CD14-positive monocyte (primary cell): ENCODE measurements at regions not wholly inside any gene's neighbourhood (a gene's known extent, or its start where the extent isn't known, plus 50 kb on each side); places are given as distances from the start of the nearest gene placed in this dataset.

Experiments
- DNase-seq, 3 donors: peaks; one replicate each; pipeline ENCODE4 v3.0.0-alpha.2; 2011 to 2022
- H2AFZ ChIP-seq: 2 replicates; pipeline ENCODE4 v1.6.0; 2012; ENCODE audit warnings: mild to moderate bottlenecking, low read depth, low read length, inconsistent platforms; ENCODE audit not compliant: insufficient read depth, poor library complexity, severe bottlenecking
- H3K27ac ChIP-seq, 2 donors: 1 replicate in 1 of 2; 2 replicates in 1 of 2; pipeline ENCODE4 v1.5.1; 2012 to 2013; ENCODE audit warnings: low read length in 2 of 2, control low read depth in 1 of 2, inconsistent platforms in 1 of 2, low read depth in 1 of 2, mild to moderate bottlenecking in 1 of 2
- H3K27me3 ChIP-seq, 2 donors: one replicate each; pipeline versions ENCODE4 v1.6.0 to v1.6.1; 2011 to 2013; ENCODE audit warnings: low read length in 2 of 2; ENCODE audit not compliant: control insufficient read depth in 2 of 2, insufficient read depth in 2 of 2
- H3K36me3 ChIP-seq, 2 donors: replicated peaks in 1 of 2; 1 replicate in 1 of 2; 2 replicates in 1 of 2; pipeline versions ENCODE4 v1.5.1 to v1.6.1; 2012 to 2013; ENCODE audit warnings: low read length in 2 of 2, control low read depth in 1 of 2, inconsistent platforms in 1 of 2, mild to moderate bottlenecking in 1 of 2; ENCODE audit not compliant: insufficient read depth in 2 of 2, control insufficient read depth in 1 of 2
- H3K4me1 ChIP-seq, 2 donors: 1 replicate in 1 of 2; 2 replicates in 1 of 2; pipeline versions ENCODE4 v1.5.1 to v1.6.1; 2012 to 2013; ENCODE audit warnings: low read length in 2 of 2, control low read depth in 1 of 2, inconsistent platforms in 1 of 2, mild to moderate bottlenecking in 1 of 2, moderate library complexity in 1 of 2; ENCODE audit not compliant: insufficient read depth in 2 of 2, control insufficient read depth in 1 of 2
- H3K4me2 ChIP-seq: replicated peaks from 2 replicates; pipeline ENCODE3; 2012; ENCODE audit warnings: low read length, moderate library complexity, mild to moderate bottlenecking; ENCODE audit not compliant: poor library complexity, severe bottlenecking; ENCODE audit errors: extremely low read depth
- H3K4me3 ChIP-seq, 3 experiments: fragments of 200-600 bp in 1 of 3; sonication (generic) in 1 of 3; replicated peaks in 1 of 3; 1 replicate in 2 of 3; 2 replicates in 1 of 3; pipeline ENCODE4 v1.5.1; 2011 to 2013; ENCODE audit warnings: low read length in 3 of 3, mild to moderate bottlenecking in 3 of 3, control low read depth in 2 of 3, low read depth in 2 of 3, inconsistent platforms in 1 of 3, moderate library complexity in 1 of 3
- H3K79me2 ChIP-seq: 2 replicates; pipeline ENCODE4 v1.6.0; 2012; ENCODE audit warnings: mild to moderate bottlenecking, control low read depth, inconsistent platforms, low read length, moderate library complexity; ENCODE audit not compliant: insufficient read depth
- H3K9ac ChIP-seq: 2 replicates; pipeline ENCODE4 v1.6.0; 2017; ENCODE audit warnings: low read length, mild to moderate bottlenecking; ENCODE audit not compliant: insufficient read depth, poor library complexity, severe bottlenecking
- H3K9me3 ChIP-seq, 2 donors: replicated peaks in 1 of 2; 1 replicate in 1 of 2; 2 replicates in 1 of 2; pipeline versions ENCODE4 v1.5.1 to v1.6.1; 2012 to 2013; ENCODE audit warnings: low read length in 2 of 2, control low read depth in 1 of 2; ENCODE audit not compliant: control insufficient read depth in 1 of 2, insufficient read depth in 1 of 2
- H4K20me1 ChIP-seq: 2 replicates; pipeline ENCODE4 v1.6.0; 2012; ENCODE audit warnings: mild to moderate bottlenecking, low read length, control low read depth, moderate library complexity; ENCODE audit not compliant: insufficient read depth
- H3K27ac Mint-ChIP-seq, 7 donors: one replicate each; pipeline ENCODE4 v1.8.0; 2020; ENCODE audit warnings: mild to moderate bottlenecking in 7 of 7, mixed read lengths in 7 of 7, moderate library complexity in 6 of 7, inconsistent platforms in 2 of 7
- H3K27me3 Mint-ChIP-seq, 3 donors: one replicate each; pipeline ENCODE4 v1.8.0; 2021 to 2022; ENCODE audit warnings: low read depth in 3 of 3, mild to moderate bottlenecking in 3 of 3, mixed read lengths in 3 of 3, moderate library complexity in 3 of 3, inconsistent platforms in 1 of 3
- H3K36me3 Mint-ChIP-seq, 2 donors: one replicate each; pipeline ENCODE4 v1.8.0; 2020; ENCODE audit warnings: mixed read lengths in 2 of 2, inconsistent platforms in 1 of 2, mild to moderate bottlenecking in 1 of 2
- H3K4me1 Mint-ChIP-seq: one replicate; pipeline ENCODE4 v1.8.0; 2020; ENCODE audit warnings: mild to moderate bottlenecking, mixed read lengths
- H3K4me3 Mint-ChIP-seq, 2 donors: one replicate each; pipeline ENCODE4 v1.8.0; 2020; ENCODE audit warnings: mild to moderate bottlenecking in 2 of 2, mixed read lengths in 2 of 2, moderate library complexity in 1 of 2
- H3K9me3 Mint-ChIP-seq, 7 donors: one replicate each; pipeline ENCODE4 v1.8.0; 2020 to 2022; ENCODE audit warnings: mixed read lengths in 7 of 7, mild to moderate bottlenecking in 6 of 7, moderate library complexity in 6 of 7, inconsistent platforms in 2 of 7
- WGBS: methylation state at CpG from one replicate; pipeline ENCODE4 v1.1.5; 2013; ENCODE audit warnings: missing lambda C conversion rate; ENCODE audit not compliant: insufficient coverage; 5-methylcytosine and 5-hydroxymethylcytosine counted together
- intact Hi-C, 2 donors: fragments of 100-400 bp; cut with micrococcal nuclease; formaldehyde crosslinking; loops; one replicate each; pipeline versions ENCODE4 v1.15.0 to v1.15.1; 2023
- TF ChIP-seq, protein P1 (sequence below): fragments of 200-600 bp; IDR thresholded peaks from one replicate; pipeline ENCODE4 v1.8.0; 2022; ENCODE audit warnings: antibody characterized with exemption, mild to moderate bottlenecking

DNA sequence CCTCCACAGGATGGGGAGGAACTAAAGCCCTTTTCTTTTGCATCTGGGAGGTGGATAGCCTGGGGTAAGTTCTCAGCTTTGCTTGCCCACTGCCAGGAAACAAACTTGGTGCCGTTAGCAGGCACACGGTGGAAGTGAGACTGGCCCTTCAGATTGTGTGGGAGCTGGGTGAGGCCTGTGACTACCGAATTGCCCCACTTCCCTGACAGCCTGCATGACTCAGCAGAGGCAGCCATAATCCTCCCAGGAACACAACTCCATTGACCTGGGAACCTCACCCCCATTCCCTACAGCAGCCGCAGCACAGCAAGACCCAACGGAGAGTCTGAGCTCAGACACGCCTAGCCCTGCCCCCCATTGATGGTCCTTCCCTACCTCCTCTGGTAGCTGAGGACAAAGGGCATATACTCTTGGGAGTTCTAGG is 282.6 kb downstream of the KLF13 start:
- peak overlapping the region in 1 of 3 experiments; percentile 18 for H3K4me3 ChIP-seq
- no peak overlapping the region for H3K27ac ChIP-seq
- H2AFZ ChIP-seq = peak overlapping the region; percentile 52
- Mint-ChIP-seq H3K36me3 (no peaks in the 10 kb centered on the region), H3K27ac (peak overlapping the region in 4 of 7 donors; percentile 46 to 77 (median 74)), H3K4me1 (peaks cover 22% of the 10 kb centered on the region), H3K27me3 (peaks cover 4 to 7% (median 7%) of the 10 kb centered on the region in 3 donors), H3K9me3 (peaks cover 0 to 5% (median 3%) of the 10 kb centered on the region in 7 donors), H3K4me3 (peak overlapping the region in 1 of 2 donors; percentile 64)
- H3K36me3 ChIP-seq = no peaks in the 10 kb centered on the region
- intact Hi-C loops = no loop called here
- no peak overlapping the region for H3K9ac ChIP-seq
- no peaks in the 10 kb centered on the region for H3K79me2 ChIP-seq
- H3K27me3 ChIP-seq = no peaks in the 10 kb centered on the region
- peaks cover 12 to 16% of the 10 kb centered on the region in 2 donors for H3K4me1 ChIP-seq
- peak overlapping the region; percentile 42 for H3K4me2 ChIP-seq
- TF ChIP-seq, protein P1, sequence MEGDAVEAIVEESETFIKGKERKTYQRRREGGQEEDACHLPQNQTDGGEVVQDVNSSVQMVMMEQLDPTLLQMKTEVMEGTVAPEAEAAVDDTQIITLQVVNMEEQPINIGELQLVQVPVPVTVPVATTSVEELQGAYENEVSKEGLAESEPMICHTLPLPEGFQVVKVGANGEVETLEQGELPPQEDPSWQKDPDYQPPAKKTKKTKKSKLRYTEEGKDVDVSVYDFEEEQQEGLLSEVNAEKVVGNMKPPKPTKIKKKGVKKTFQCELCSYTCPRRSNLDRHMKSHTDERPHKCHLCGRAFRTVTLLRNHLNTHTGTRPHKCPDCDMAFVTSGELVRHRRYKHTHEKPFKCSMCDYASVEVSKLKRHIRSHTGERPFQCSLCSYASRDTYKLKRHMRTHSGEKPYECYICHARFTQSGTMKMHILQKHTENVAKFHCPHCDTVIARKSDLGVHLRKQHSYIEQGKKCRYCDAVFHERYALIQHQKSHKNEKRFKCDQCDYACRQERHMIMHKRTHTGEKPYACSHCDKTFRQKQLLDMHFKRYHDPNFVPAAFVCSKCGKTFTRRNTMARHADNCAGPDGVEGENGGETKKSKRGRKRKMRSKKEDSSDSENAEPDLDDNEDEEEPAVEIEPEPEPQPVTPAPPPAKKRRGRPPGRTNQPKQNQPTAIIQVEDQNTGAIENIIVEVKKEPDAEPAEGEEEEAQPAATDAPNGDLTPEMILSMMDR = no peak
- peak in 1 of 3 donors; percentile 9 for DNase-seq
- WGBS = 59% methylated on average over 3 of the region's 6 CpGs
- no peaks in the 10 kb centered on the region for H4K20me1 ChIP-seq
- no peaks in the 10 kb centered on the region for H3K9me3 ChIP-seq

DNA sequence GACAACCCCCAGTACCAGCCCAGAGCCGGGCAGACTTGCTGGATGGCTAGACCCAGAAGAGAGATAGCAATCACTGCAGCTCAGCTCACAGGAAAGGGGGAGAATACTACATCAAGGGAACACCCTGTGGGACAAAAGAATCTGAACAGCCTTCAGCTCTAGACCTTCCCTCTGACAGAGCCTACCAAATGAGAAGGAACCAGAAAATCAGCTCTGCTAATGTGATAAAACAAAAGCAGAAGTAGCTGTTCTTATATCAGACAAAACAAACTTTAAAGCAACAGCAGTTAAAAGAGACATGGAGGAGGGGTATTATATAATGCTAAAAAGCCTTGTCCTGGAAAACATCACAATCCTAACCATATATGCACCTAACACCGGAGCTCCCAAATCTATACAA is 283.3 kb downstream of the KLF13 start:
- Mint-ChIP-seq H3K27ac (peak overlapping the region in 4 of 7 donors; percentile 46 to 77 (median 74)), H3K36me3 (no peaks in the 10 kb centered on the region), H3K4me3 (peak overlapping the region in 1 of 2 donors; percentile 16), H3K27me3 (peaks cover 4 to 7% (median 5%) of the 10 kb centered on the region in 3 donors), H3K4me1 (peaks cover 22% of the 10 kb centered on the region), H3K9me3 (peaks cover 0 to 5% (median 3%) of the 10 kb centered on the region in 7 donors)
- DNase-seq = no peak
- H3K4me1 ChIP-seq = peaks cover 12 to 16% of the 10 kb centered on the region in 2 donors
- no peak overlapping the region for H3K4me2 ChIP-seq
- H3K9ac ChIP-seq = no peak overlapping the region
- H2AFZ ChIP-seq = peak overlapping the region; percentile 52
- no peaks in the 10 kb centered on the region for H3K79me2 ChIP-seq
- no peaks in the 10 kb centered on the region for H3K36me3 ChIP-seq
- TF ChIP-seq, protein P1 = no peak
- H3K27ac ChIP-seq = no peak overlapping the region
- H3K9me3 ChIP-seq = no peaks in the 10 kb centered on the region
- intact Hi-C loops = no loop called here
- no peaks in the 10 kb centered on the region for H3K27me3 ChIP-seq
- no peak overlapping the region for H3K4me3 ChIP-seq
- WGBS = 0% methylated on average over 1 of the region's 2 CpGs
- no peaks in the 10 kb centered on the region for H4K20me1 ChIP-seq
